Body of pancreas (tissue), 4 donors: ENCODE measurements at regions not wholly inside any gene's neighbourhood (a gene's known extent, or its start where the extent isn't known, plus 50 kb on each side); places are given as distances from the start of the nearest gene placed in this dataset.

ENCODE experiments used
- ATAC-seq: fragments of 150-250 bp; one replicate; pipeline ENCODE4 v1.9.1; 2016
- DNase-seq, 4 donors: peaks; one replicate each; pipeline ENCODE4 v3.0.0-alpha.2; 2019
- H3K27ac ChIP-seq, 4 donors: fragments of 200-600 bp; sonication (generic); 1 replicate in 3 of 4; 2 replicates in 1 of 4; pipeline versions ENCODE4 v1.5.1 to v1.6.1; 2016 to 2019; ENCODE audit warnings: mild to moderate bottlenecking in 1 of 4, mixed read lengths in 1 of 4, moderate library complexity in 1 of 4
- H3K27me3 ChIP-seq, 2 donors: fragments of 200-600 bp; sonication (generic); one replicate each; pipeline ENCODE4 v1.6.0; 2016; ENCODE audit warnings: mild to moderate bottlenecking in 1 of 2
- H3K36me3 ChIP-seq, 2 donors: fragments of 200-600 bp; sonication (generic); replicated peaks in 1 of 2; 2 replicates each; pipeline ENCODE4 v1.5.1; 2016; ENCODE audit warnings: low read depth in 2 of 2; ENCODE audit not compliant: insufficient read depth in 1 of 2
- H3K4me1 ChIP-seq: fragments of 200-600 bp; sonication (generic); one replicate; pipeline ENCODE4 v1.6.0; 2016
- H3K4me3 ChIP-seq, 2 donors: fragments of 200-600 bp; sonication (generic); 1 replicate in 1 of 2; 2 replicates in 1 of 2; pipeline ENCODE4 v1.5.1; 2016 to 2019
- H3K9me3 ChIP-seq, 3 donors: fragments of 200-600 bp; sonication (generic); 1 replicate in 2 of 3; 2 replicates in 1 of 3; pipeline ENCODE4 v1.5.1; 2016
- CTCF ChIP-seq, 7 experiments: fragments of 450-650 bp in 4 of 7; fragments of 200-600 bp in 3 of 7; sonication (generic) in 3 of 7; IDR thresholded peaks; one replicate each; pipeline ENCODE4 v1.5.1; 2016 to 2019; ENCODE audit warnings: antibody characterized with exemption in 7 of 7
- POLR2A ChIP-seq, 3 donors: fragments of 450-650 bp; IDR thresholded peaks; one replicate each; pipeline ENCODE4 v1.6.1; 2016; ENCODE audit warnings: antibody characterized with exemption in 3 of 3, mild to moderate bottlenecking in 2 of 3
- WGBS, 2 donors: methylation state at CpG; one replicate each; pipeline ENCODE4 v1.1.5; 2017; 5-methylcytosine and 5-hydroxymethylcytosine counted together
- intact Hi-C: fragments of 100-400 bp; cut with DNase I; formaldehyde crosslinking; loops from one replicate; pipeline ENCODE4 v1.15.1; 2023

DNA sequence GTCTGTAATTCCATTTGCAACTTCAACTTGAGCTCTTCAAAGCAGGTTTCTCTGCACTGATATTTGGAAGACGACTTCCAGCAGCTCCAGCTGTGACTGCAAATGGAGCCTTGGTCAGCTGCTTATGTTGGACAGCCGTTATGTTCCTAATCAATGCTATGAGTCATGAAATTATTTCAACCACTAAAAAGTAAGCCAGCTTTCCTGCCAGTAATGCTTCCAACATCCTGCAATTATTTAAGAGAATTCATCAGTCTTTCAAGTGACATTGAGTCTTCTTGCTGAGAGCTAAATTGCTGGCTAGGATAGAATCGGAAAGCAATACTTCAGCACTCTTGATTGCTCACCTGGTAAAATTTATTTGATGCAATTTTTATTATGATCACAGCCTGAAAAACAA is 375.7 kb downstream of the MMUT start:
- H3K27ac ChIP-seq = no peak overlapping the region
- TF ChIP-seq POLR2A (IDR thresholded peaks at IDR 0.05) (no peak), CTCF (IDR thresholded peaks at IDR 0.05) (no peak)
- intact Hi-C loops = no loop called here
- H3K36me3 ChIP-seq = no peaks in the 10 kb centered on the region
- no peak for DNase-seq
- no peaks in the 10 kb centered on the region for H3K4me1 ChIP-seq
- no peaks in the 10 kb centered on the region for H3K27me3 ChIP-seq
- WGBS, 2 donors = 55 to 58% methylated on average over 3 of the region's 3 CpGs
- H3K9me3 ChIP-seq = no peaks in the 10 kb centered on the region
- no peak for ATAC-seq
- H3K4me3 ChIP-seq = no peak overlapping the region

GRCh38 chr6:49082611-49083010 is 380.4 kb downstream of the MMUT start:
- Histone ChIP-seq H3K4me1 (no peaks in the 10 kb centered on the region), H3K36me3 (no peaks in the 10 kb centered on the region), H3K4me3 (no peak overlapping the region), H3K9me3 (no peaks in the 10 kb centered on the region), H3K27me3 (no peaks in the 10 kb centered on the region), H3K27ac (no peak overlapping the region)
- TF ChIP-seq POLR2A (IDR thresholded peaks at IDR 0.05) = no peak
- no peak for TF ChIP-seq CTCF (IDR thresholded peaks at IDR 0.05)
- 57 to 60% methylated on average over 2 of the region's 2 CpGs for WGBS, 2 donors
- intact Hi-C loops = no loop called here
- no peak for ATAC-seq
- DNase-seq = no peak

DNA sequence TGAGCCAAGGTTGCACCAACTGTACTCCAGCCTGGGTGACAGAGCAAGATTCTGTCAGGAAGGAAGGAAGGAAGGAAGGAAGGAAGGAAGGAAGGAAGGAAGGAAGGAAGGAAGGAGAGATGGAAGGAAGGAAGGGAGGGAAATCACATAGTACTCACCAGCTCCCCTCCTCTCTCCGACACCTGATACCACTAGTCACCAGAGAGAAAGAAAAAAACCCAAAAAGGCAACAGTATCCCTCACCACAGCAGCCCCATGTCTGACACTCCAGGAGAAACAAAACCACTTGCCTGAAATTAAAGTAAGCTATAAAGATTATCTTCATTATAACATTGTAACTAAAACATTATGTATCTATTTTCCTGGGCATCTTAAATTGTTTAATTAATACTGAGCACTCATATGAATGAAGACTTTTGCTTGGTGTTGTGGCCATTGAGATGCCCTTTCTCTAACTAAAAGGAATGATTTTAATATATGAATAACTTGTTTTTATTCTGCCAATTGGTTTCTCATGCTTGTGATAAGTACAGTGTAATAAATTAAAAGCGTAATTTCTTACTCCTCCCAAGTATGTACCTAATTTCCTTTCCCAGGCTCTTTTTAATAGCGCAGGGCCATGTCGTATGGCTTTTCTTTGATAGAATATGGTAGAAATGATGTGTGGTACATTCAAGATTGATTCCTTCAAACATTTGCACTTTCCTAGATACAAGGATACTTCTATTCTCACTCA is 390.0 kb downstream of the MMUT start:
- ATAC-seq (no peak), DNase-seq (no peak)
- TF ChIP-seq CTCF (IDR thresholded peaks at IDR 0.05) = no peak
- no peak for TF ChIP-seq POLR2A (IDR thresholded peaks at IDR 0.05)
- H3K27me3 ChIP-seq = no peaks in the 10 kb centered on the region
- intact Hi-C loops = no loop called here
- WGBS, 2 donors = 82 to 86% methylated on average over 4 of the region's 4 CpGs
- no peak overlapping the region for H3K27ac ChIP-seq
- H3K4me1 ChIP-seq = no peaks in the 10 kb centered on the region
- H3K36me3 ChIP-seq = no peaks in the 10 kb centered on the region
- H3K9me3 ChIP-seq = no peaks in the 10 kb centered on the region
- H3K4me3 ChIP-seq = no peak overlapping the region

DNA sequence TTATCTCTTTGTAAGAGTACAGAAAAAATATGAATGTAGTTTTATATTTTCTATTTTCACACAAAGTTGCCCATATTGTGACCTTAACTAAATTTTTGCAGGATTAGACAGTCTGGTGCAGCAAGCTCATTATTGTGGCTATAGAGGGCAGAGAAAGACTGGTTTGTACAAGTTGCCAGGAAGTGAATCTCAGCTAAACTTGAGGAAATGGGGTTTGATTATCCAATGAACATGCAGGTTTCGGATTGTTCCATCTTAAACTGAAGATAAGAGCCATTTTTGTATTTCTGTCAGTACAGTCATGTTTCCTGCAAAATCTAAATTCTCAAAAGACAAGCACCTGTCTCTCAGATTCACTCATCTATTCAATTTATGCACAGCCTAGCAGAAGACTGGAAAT is 390.9 kb downstream of the MMUT start:
- H3K27ac ChIP-seq = no peak overlapping the region
- 36 to 50% methylated on average over 1 of the region's 1 CpG for WGBS, 2 donors
- ATAC-seq (no peak), DNase-seq (no peak)
- no peaks in the 10 kb centered on the region for H3K36me3 ChIP-seq
- TF ChIP-seq POLR2A (IDR thresholded peaks at IDR 0.05) = no peak
- TF ChIP-seq CTCF (IDR thresholded peaks at IDR 0.05) = no peak
- intact Hi-C loops = no loop called here
- H3K9me3 ChIP-seq = no peaks in the 10 kb centered on the region
- H3K27me3 ChIP-seq = no peaks in the 10 kb centered on the region
- no peaks in the 10 kb centered on the region for H3K4me1 ChIP-seq
- H3K4me3 ChIP-seq = no peak overlapping the region

DNA sequence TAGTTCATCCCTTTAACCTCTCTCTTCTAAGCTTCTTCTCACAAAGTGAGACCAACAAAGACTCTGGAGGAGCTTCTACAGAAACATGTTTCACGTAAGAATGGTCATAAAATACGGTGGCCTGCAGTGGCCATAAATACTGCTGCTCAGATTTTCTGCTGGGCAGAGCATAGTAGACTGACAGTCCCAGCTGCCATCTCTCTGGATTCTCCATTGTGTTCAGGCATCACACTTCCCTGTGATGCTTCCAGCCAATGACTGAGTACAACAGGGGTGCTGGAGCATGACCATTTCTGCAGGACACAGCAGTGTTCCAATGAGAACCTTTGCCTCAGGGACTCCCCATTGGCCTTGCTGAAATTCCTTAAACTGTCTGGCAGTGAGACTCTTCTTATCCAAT is 392.6 kb downstream of the MMUT start:
- no peak for TF ChIP-seq POLR2A (IDR thresholded peaks at IDR 0.05)
- WGBS, 2 donors = 59% methylated on average over 2 of the region's 2 CpGs
- Histone ChIP-seq H3K4me3 (no peak overlapping the region), H3K27ac (no peak overlapping the region), H3K9me3 (no peaks in the 10 kb centered on the region), H3K27me3 (no peaks in the 10 kb centered on the region), H3K4me1 (no peaks in the 10 kb centered on the region), H3K36me3 (no peaks in the 10 kb centered on the region)
- intact Hi-C loops = no loop called here
- DNase-seq (no peak), ATAC-seq (no peak)
